GM12874 (cell line): ENCODE measurements at regions not wholly inside any gene's neighbourhood (a gene's known extent, or its start where the extent isn't known, plus 50 kb on each side); places are given as distances from the start of the nearest gene placed in this dataset.

Experiments
- CTCF ChIP-seq: IDR thresholded peaks from 2 replicates; pipeline ENCODE4 v1.5.1; 2011; ENCODE audit warnings: low read depth, mild to moderate bottlenecking, control low read depth, low read length, moderate library complexity; ENCODE audit not compliant: insufficient read depth

GRCh38 chr12:98456041-98456440 lies 59.3 kb upstream of the TMPO start:
- no peak for TF ChIP-seq CTCF

- no peak for TF ChIP-seq CTCF
Measured at GRCh38 chr12:98456576-98457573, 58.5 kb upstream of the TMPO start.

- TF ChIP-seq CTCF = no peak
Measured at GRCh38 chr12:98464190-98464589, 51.2 kb upstream of the TMPO start.

- TF ChIP-seq CTCF = no peak
Measured at GRCh38 chr12:98465505-98465904, 49.9 kb upstream of the TMPO start.
